AG09319 (cell line): ENCODE measurements at regions not wholly inside any gene's neighbourhood (a gene's known extent, or its start where the extent isn't known, plus 50 kb on each side); places are given as distances from the start of the nearest gene placed in this dataset.

ENCODE experiments used
- DNase-seq: peaks from one replicate; pipeline ENCODE4 v3.0.0-alpha.2; 2010; ENCODE audit warnings: low read depth; ENCODE audit errors: extremely low read depth
- CTCF ChIP-seq: IDR thresholded peaks from 2 replicates; pipeline ENCODE4 v1.5.1; 2011; ENCODE audit warnings: low read depth, mild to moderate bottlenecking, inconsistent platforms, low read length, moderate library complexity

GRCh38 chr1:54463259-54464030 is 57.3 kb upstream of the SSBP3 start:
- TF ChIP-seq CTCF = no peak
- DNase-seq = no peak

- no peak for DNase-seq
- TF ChIP-seq CTCF = no peak
Measured at GRCh38 chr1:54462597-54463258, 56.5 kb upstream of the SSBP3 start.

GRCh38 chr1:54461731-54462596 is 55.8 kb upstream of the SSBP3 start:
- no peak for DNase-seq
- no peak for TF ChIP-seq CTCF

GRCh38 chr1:54460861-54461387 is 54.7 kb upstream of the SSBP3 start:
- no peak for TF ChIP-seq CTCF
- DNase-seq = no peak

GRCh38 chr1:54460351-54460750 is 54.2 kb upstream of the SSBP3 start:
- no peak for DNase-seq

GRCh38 chr1:54459726-54460191 is 53.6 kb upstream of the SSBP3 start:
- DNase-seq = no peak
- no peak for TF ChIP-seq CTCF

More at GRCh38 chr1:54460351-54460750, 54.2 kb upstream of the SSBP3 start:
- TF ChIP-seq CTCF = no peak
